Dedifferentiated amniotic fluid mesenchymal stem cell (primary cell): ENCODE measurements at regions not wholly inside any gene's neighbourhood (a gene's known extent, or its start where the extent isn't known, plus 50 kb on each side); places are given as distances from the start of the nearest gene placed in this dataset.

Experiments used
- DNase-seq: peaks from one replicate; pipeline ENCODE4 v3.0.0-alpha.2; 2016; ENCODE audit errors: extremely low spot score

DNA sequence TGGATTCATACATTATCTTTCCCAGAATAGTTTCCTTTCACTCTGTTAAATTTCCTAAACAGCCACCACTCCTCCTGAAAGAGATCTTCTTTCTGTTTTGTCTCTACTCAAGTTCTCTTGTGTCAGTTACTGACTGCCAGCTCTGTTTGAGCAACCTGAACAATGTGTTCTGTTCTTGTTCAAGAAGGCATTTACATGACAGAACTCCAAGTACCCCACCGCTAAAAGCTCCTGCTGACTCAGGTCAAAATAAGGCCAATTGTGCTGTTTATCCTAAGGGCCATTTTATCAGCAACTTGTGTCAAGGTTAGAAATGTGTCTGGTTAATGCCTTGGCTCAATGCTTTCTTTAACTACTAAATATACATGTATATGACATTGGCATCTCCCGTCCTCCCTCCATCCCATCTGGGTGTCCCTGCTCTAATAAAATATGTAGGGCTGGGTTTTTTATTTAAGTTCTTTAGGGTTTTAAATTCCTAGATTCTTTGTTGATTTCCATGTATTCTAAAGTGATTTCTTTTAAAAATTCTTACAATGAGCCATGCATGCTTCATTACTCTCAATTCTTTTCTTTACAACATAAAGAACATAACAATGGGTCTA lies 144.3 kb upstream of the PAQR3 start:
- no peak for DNase-seq

DNA sequence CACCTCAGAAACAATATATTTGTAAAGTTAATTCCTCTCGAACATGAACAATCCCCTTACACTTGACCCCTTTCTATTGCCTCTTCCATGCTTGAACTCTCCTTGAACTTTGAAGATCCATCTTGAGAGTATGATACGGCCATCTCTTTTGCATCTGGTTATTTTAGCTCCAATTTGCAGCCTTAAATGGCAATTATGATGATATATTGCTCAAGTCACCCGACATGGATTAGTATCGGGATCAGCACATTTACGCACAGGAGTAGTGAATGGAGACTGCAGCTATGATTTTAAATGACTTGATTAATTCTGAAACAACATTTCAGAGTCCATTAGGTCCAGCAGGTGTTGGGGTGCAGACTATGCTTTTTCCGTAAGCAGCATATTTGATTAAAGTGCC lies 143.8 kb upstream of the PAQR3 start:
- no peak for DNase-seq

DNA sequence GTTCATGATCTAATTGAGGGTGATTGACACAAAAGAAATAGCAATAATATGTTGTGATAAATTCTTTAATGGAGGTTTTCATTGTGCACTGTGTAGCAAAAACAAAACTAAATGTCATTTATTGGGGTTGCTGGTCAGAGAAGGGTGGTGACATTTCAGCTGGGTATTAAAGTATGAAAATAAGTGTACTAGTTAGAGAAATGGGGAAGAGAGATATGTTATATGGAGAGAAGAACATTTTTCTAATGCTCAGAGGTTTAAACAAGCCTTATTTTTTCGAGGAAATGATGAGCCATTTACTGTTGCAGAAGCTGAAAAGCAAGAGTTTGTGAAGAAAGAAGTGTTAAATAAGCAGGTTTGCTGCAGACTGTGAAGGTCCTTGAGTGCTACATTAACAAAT lies 142.7 kb upstream of the PAQR3 start:
- DNase-seq = no peak

DNA sequence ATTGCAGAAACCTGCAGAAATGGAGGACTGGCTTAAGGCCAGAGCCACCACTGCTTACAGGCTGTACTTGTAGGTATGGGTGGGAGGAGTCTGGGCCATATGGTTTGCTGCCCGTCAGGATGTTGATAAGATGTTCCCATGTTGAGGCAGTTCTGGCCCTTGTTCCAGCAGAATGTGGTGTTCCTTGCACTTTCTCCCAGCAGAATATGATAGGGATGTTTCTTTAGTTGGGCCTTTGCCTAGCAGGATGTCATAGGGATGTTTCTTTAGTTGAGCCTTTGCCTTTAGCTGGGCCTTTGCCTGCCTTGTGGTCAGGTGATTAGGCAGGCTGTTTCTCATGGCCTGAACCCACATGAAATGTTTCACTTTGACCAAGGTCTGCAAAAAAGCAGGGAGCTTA lies 139.1 kb upstream of the PAQR3 start:
- DNase-seq = no peak

DNA sequence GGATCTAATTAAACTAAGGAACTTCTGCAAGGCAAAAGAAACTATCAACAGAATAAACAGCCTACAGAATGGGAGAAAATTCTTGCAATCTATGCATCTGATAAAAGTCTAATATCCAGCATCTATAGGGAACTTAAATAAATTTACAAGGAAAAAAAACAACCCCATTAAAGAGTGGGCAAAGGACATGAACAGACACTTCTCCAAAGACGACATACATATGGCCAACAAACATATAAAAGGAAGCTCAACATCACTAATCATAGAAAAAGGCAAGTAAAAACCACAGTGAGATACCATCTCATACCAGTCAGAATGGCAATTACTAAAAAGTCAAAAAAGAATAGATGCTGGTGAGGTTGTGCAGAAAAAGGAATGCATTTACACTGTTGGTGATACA lies 134.8 kb upstream of the PAQR3 start:
- DNase-seq = no peak

DNA sequence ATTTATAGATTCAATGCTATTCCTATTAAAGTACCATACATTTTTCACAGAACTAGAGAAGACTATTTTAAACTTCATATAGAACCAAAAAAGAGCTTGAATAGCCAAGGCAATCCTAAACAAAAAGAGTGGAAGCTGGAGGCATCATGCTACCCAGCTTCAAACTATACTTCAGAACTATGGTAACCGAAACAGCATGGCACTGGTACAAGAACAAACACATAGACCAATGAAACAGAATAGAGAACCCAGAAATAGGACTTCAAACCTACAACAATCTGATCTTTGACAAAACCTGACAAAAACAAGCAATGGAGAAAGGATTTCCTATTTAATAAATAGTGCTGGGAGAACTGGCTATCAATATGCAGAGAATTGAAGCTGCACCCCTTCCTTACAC lies 134.2 kb upstream of the PAQR3 start:
- no peak for DNase-seq

DNA sequence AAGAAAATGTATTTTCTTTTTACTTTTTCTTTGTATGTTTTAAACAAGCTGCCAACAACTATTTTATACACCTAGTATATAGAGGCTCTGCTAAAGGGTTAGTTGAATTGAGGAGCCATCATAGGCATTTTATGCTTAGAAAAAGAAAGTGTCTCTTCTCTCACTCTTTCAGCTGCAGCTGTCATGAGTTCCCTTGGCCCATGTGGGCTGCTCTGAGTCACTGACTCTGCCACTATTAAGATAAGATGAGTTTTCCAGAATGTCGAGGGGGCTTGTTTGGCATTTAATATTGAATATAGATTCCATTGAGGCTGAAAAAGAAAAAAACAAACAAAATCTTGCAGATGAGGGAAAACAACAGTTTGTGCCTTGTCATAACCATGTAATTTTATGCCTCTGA lies 126.0 kb upstream of the PAQR3 start:
- no peak for DNase-seq

DNA sequence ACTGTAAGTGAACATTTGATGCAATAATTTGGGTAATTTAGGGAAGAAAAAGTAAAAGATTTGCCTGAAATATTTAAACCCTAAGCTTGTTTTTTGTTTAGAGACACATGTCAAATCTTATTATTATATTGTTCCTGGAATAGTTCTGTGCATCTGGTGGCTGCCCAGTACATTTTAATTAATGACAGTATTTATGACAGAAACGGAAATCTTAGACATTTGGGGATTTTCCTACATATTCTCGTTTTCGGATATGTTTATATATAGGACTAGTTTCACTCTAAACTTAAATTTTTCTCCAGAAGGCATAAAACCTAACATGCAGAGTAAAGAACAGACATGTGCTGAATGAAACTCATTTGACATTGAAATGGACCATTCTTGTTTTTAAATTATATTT lies 125.6 kb upstream of the PAQR3 start:
- DNase-seq = no peak

DNA sequence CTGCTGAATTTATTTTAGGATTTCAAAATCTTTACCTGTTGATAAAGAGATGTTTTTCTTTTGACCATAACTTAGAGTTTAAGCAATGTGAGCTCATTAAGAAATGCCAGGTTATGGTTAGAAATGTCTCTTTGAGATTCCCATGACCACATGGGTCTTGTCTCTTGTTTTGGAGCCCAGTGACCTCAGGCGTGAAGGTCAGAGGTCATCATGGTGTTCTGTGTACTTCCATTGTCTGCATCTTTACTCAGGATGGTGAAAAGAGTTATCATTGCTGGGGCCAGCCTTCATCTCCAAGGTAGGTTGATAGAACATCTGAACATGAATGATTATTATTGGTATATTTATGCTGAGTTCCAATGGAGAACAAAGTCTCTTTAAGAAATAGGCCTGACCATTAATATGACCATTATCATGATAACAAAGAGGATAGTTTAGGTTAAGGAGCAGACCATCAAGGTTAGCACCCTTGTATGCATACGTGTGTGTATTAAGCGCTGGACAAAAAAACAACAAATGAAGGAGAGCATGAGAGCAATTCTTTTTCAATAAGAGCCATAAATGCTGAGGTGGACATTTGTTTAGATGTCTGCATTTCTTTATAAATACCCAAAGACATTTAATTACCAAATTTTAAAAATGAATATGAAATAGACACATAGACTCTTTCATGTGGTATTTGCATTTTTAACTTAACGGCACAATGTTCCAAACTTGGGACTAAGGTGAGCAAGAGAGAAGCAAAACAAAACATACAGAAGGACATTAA lies 120.6 kb upstream of the PAQR3 start:
- DNase-seq = no peak

DNA sequence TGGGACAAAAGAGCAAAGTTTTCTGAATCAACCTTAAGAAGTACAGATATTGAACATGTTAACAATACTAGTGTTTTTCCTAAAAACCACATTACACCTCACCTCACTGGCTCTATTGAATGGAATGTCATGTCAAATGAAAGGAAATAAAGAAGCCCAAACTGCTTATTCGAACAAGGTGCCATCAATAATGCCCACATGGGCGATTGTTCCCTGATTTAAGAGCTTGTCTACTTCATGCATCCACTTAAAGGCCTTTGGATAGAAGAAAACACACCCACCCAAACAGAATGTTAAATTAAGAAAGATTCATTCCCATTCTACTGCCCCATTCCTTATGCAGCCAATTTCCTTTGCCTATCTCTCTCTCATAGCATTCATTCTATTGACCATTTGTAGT lies 118.5 kb upstream of the PAQR3 start:
- no peak for DNase-seq

DNA sequence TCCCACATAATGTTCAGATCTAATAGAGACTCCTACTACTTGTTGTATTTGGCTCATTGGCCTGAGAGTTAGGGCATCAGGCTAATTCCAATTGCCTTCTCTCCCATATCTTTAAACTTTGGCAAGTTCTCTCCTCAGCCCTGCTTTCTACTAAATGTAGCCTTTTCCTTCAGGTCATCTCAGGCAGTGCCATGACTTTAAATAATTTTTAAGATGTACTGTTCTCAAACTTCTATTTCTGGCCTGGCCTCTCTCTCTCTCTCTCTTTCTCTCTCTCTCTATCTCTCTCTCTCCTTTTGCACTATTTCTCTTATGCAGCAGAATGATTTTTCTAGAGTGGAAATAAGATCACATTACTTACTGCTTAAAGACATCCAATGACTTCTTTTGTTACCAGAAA lies 114.5 kb upstream of the PAQR3 start:
- DNase-seq = no peak

DNA sequence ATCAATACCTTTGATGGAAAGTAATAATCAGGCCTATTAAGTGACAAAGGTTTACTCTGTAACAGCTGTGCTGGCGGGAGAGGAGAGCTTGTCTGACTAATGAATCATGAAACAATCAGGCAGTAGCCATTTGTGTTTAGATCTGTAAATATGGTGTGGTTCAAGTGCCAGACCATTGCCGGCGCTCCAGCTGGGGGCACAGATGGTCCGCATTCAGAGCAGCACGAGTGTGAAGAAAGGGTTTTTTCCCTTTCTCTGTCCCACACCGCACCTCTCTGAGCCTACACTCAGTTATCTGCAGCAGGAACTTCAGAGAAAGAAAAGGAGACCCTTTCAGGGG lies 111.3 kb upstream of the PAQR3 start:
- no peak for DNase-seq

DNA sequence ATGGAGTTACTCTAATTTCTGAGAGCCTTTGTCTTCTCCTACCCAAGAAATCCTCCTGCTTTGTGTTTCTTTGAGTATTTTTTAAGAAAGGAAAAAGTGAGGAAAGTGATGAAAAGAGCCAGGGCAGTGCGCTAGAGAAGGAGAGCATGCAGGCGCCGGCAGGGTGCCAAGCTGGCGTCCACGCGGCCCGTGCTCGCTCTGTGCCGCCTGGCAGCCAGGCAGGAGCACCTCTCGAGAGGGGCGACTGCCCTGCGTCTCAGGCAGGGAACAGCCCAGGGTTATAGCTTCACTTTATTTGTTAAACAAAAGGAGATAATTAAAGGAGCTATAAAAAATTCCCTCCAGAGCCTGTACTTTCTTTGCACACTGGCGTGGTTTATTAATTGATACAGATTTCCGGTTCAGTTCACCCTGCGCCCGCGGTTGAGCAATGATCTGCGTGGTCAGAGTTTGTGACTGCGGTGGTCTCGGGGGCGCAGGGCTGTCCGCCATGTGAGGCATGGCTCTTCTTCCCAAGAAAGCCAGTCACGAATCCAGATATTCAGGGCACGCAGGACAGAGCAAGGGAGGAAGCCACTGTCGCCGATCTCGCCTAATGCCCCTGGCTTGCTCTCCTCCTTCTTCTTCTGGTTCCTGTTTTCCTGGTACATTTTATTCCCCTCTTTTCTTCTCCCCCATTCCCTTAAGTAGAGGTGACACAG lies 110.8 kb upstream of the PAQR3 start:
- no peak for DNase-seq

DNA sequence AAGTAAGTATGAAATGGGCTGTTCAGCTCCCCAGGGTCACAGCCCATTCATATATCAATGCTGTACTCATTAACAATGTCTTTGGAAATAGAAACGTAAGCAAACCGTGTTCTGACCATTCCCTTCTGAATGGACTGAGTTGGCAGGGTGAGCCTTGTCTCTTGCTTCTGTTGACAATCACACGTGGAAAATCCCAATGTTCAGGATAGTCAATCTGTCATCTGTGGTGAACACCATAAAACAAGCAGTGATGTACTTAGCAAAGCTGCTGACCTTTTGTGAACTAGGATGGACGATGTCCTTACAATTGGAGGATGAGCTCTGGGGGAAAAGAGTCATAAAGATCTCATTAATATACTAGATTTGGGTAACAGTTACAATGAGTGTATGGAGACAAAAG lies 109.6 kb upstream of the PAQR3 start:
- DNase-seq = no peak

DNA sequence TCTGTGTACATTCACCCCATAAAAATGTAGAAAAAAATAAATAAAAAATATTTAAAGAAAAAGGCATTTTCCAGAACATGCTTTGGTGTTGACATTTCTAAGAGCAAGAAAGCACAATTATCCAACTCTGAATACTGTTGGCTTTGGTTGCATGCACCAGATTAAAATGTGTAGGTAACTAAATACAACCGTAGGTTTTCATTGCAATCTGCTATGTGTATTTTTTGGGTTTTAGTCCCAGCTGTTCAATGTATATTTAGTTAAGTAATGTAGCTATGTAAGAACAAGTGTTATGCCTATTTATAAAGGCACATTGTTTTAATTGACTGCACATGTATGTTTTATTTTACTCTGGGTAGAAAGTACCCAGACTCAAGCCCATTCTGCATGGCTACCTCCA lies 108.1 kb upstream of the PAQR3 start:
- no peak for DNase-seq

DNA sequence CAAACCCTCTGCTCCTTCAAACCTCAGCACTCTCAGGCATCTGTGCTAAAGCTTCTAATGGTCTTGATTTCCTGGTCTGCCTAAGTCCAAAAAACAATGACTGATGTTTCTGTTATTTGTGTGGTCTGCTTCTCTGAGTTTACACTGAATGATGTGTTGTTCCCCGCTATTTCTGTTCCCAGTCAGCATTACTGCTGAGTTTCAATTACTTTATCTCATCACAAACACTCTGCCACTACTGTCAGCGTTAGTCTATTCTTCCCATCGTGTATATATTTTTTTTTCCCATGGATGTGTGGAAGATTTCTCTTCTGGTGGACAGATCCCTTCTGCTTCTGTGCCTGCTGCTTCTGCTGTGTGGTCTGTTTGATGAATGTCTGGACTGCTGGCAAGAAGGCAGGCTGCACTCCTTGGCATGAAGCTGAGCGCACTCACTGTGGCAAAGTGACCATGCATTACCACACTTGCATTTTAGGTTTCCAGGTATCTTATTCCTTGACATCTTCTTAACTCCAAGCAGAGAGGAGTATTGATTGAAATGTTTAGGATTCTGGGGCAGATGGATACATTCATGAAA lies 106.9 kb upstream of the PAQR3 start:
- no peak for DNase-seq

DNA sequence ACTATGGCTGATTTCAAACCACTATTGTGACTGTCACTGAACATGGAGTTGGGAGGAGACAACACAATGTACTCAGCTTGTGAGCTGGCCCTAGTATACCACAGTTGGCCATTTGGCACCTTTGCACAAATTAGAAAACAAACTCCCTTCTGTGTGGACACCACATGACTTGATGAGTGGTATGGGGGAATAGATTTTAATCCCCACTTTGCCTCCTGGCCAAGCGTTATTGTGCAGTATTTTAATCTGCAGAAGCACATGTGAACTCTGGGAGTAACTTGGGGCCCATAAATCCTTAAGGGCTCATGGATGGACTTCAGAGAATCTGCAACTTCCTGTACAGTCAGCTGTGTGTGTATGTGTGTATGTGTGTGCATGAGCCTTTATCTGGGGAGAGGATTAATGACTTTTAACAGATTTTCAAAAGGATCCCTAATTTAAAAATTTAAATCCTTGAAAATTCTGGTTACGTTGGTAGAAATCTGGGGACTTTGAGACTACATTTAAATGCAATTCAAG lies 105.0 kb upstream of the PAQR3 start:
- DNase-seq = no peak

DNA sequence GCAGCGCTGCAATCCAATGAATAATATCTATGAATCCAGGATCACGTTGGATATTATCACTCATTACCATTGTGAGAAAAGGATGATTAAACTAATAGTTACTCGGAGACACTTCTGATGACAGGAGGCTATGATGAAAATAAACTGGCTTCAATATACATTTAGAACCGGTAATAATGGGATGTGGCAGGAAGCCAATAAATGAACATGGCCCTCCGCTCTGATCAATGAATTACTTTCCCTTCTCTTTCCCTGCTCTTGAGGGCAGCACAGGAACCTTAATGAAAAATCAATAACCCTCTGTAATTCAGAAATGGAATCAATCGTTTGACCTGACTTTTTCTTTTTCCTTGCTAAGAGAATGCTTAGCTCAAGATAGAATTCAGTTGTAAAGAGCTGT lies 103.9 kb upstream of the PAQR3 start:
- no peak for DNase-seq

DNA sequence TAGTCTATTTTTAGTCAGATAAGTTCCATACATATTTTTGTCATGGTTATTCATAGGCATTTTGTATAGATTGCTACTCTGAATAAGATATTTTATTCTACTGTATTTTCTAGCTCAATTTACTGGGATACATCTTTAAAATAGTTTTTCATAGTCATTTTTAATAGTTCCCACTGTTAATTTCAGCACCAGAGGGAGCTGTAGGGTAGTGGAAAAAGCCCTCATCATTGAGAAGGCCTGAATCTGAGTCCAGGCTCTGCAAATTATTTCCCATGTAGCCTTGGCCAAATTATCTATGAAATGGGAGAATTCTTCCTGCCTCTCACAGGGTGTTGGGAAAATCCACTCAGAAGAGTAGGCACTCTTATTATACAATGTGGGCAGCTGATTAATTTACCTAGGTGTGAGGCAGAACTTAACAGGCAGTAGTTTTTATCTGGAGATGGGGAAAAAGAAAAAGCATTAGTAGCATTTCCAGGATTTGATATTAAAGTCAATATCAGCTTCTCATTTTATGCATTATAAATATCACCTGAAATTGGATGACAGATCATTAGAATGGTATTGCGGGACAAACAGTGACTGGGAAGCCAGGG lies 102.9 kb upstream of the PAQR3 start:
- peak; percentile 39 for DNase-seq

DNA sequence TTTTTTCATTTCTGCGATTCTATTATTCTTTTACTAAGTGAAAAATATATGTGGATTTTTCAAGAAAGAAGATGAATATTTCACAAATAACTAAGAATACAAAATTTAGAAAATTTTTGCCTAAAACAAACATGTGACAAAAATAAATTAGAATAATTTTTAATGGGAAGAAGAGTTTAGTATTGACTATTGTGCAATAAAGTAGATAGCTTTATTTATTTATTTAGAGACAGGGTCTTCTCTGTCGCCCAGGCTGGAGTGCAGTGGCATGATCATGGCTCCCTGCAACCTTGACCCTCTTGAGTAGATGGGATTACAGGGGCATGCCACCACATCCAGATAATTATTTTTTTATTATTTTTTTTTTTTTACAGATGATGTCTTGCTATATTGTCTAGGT lies 95.3 kb upstream of the PAQR3 start:
- no peak for DNase-seq

DNA sequence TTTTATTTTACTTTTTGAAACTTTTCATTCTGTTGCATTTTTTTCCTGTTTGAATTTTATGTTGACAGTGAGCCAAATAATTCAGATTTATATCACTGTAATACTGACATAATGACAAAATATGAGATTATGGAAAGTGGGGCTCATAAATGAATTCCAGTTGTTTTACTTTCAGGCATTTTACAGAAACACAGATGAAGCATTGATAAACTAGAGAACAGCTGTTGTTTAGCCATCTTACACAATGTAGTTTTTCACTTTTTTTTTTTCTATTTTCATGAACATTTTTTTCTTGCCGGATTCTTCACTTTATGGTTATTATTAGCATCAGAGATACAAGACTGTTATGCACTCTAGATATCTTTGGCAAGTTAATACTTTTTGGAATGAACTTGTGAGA lies 91.7 kb upstream of the PAQR3 start:
- no peak for DNase-seq

DNA sequence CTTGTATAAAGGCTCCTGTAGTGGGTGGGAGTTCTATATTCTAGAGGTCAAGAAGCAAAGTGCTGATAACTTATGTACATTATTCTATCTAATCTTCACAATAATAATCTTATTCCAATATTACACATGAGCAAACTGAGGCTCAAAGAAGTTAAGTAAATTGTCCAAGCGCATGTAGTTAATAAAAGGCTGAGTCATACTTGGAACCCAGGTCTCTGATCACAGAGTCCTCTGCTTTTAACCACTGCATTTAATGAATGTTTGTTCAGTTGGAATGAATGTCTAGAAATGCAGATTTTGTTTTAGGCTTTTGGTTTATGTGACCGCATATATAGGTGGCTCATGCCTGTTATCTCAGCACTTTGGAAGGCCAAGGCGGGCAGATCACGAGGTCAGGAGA lies 88.4 kb upstream of the PAQR3 start:
- DNase-seq = no peak
